Cardiac fibroblast (primary cell): ENCODE measurements at regions not wholly inside any gene's neighbourhood (a gene's known extent, or its start where the extent isn't known, plus 50 kb on each side); places are given as distances from the start of the nearest gene placed in this dataset.

ENCODE experiments used
- DNase-seq, 2 donors: peaks; one replicate each; pipeline versions ENCODE4 v3.0.0 to v3.0.0-alpha.2; 2010; ENCODE audit warnings: low read depth in 2 of 2
- H3K4me3 ChIP-seq, 2 donors: replicated peaks in 1 of 2; 1 replicate in 1 of 2; 2 replicates in 1 of 2; pipeline ENCODE4 v1.5.1; 2011; ENCODE audit warnings: low read depth in 2 of 2, low read length in 2 of 2, mild to moderate bottlenecking in 2 of 2, moderate library complexity in 1 of 2
- CTCF ChIP-seq: IDR thresholded peaks from one replicate; pipeline ENCODE4 v1.5.1; 2011; ENCODE audit warnings: low read depth, mild to moderate bottlenecking, low read length, inconsistent platforms

- no peak overlapping the region for H3K4me3 ChIP-seq
- TF ChIP-seq CTCF = no peak
- peak in 1 of 2 donors; percentile 48 for DNase-seq
Observed at GRCh38 chr16:86718118-86718517, 139.8 kb downstream of the FOXL1 start.

- H3K4me3 ChIP-seq = no peak overlapping the region
- no peak for TF ChIP-seq CTCF
- DNase-seq = peak; percentile 64 to 81
Observed at GRCh38 chr16:86722970-86723369, 144.6 kb downstream of the FOXL1 start.

GRCh38 chr16:86723689-86724088, 145.3 kb downstream of the FOXL1 start:
- TF ChIP-seq CTCF = no peak
- DNase-seq = no peak
- no peak overlapping the region for H3K4me3 ChIP-seq

- H3K4me3 ChIP-seq = no peak overlapping the region
- no peak for TF ChIP-seq CTCF
- DNase-seq = no peak
Observed at GRCh38 chr16:86725401-86725800, 147.1 kb downstream of the FOXL1 start.

GRCh38 chr16:86726340-86726739, 148.0 kb downstream of the FOXL1 start:
- no peak overlapping the region for H3K4me3 ChIP-seq
- TF ChIP-seq CTCF = no peak
- DNase-seq = no peak

GRCh38 chr16:86727131-86727530, 148.8 kb downstream of the FOXL1 start:
- no peak for TF ChIP-seq CTCF
- H3K4me3 ChIP-seq = no peak overlapping the region
- DNase-seq = no peak

GRCh38 chr16:86727632-86728031, 149.3 kb downstream of the FOXL1 start:
- no peak for TF ChIP-seq CTCF
- H3K4me3 ChIP-seq = no peak overlapping the region
- no peak for DNase-seq
